HCT116 (cell line): ENCODE measurements at regions not wholly inside any gene's neighbourhood (a gene's known extent, or its start where the extent isn't known, plus 50 kb on each side); places are given as distances from the start of the nearest gene placed in this dataset.

ENCODE experiments used
- ATAC-seq: fragments of 200-7000 bp; cut with Tn5 transposase; 2 replicates; pipeline ENCODE4 v1.9.1; 2020; ENCODE audit warnings: mild to moderate bottlenecking, moderate library complexity
- BruUV-seq: library from RNA; stranded (reverse); fragments of 400-500 nt; replicated peaks from 2 replicates; lab custom pipeline; 2021; lab: Mats Ljungman, UMichigan
- CTCF ChIA-PET: fragments of 300-600 bp; sonication (Branson Sonifier 250); formaldehyde crosslinking; loops from one replicate; lab custom pipeline; 2021; ENCODE audit warnings: antibody characterized with exemption; lab: Charles Lee
- POLR2A ChIA-PET: fragments of 300-600, 350-600 bp; sonication (Branson Sonifier 250); formaldehyde crosslinking; loops from one replicate; lab custom pipeline; 2021; ENCODE audit warnings: antibody characterized with exemption; lab: Charles Lee
- RAD21 ChIA-PET, 2 experiments: fragments of 300-600 bp; sonication (Branson Sonifier 250); formaldehyde crosslinking; loops; one replicate each; lab custom pipeline; 2023; ENCODE audit warnings: low total read pairs in 2 of 2; ENCODE audit not compliant: uncharacterized antibody in 2 of 2, unreplicated experiment in 2 of 2, low non-redundant PET in 1 of 2; lab: Charles Lee
- DNase-seq: peaks from one replicate; pipeline ENCODE4 v3.0.0-alpha.2; 2010; ENCODE audit warnings: low read depth, low spot score
- H2AFZ ChIP-seq: fragments of 200-600 bp; shearing (Covaris generic), sonication (generic); 2 replicates; pipeline ENCODE4 v1.6.1; 2017; ENCODE audit warnings: low read depth, mixed run types, mixed read lengths, antibody characterized with exemption, low read length; ENCODE audit not compliant: poor library complexity, severe bottlenecking
- H3K27ac ChIP-seq: 2 replicates; pipeline ENCODE4 v1.5.1; 2012; ENCODE audit warnings: low read depth, low read length
- H3K27me3 ChIP-seq: fragments of 200-600 bp; sonication (generic); 2 replicates; pipeline ENCODE4 v1.6.1; 2016; ENCODE audit warnings: mixed run types, low read length, mixed read lengths; ENCODE audit not compliant: insufficient read depth
- H3K36me3 ChIP-seq, 2 experiments: fragments of 200-500 bp in 1 of 2; fragments of 200-600 bp in 1 of 2; sonication (Bioruptor generic) in 1 of 2; sonication (generic) in 1 of 2; 2 replicates each; pipeline versions ENCODE4 v1.5.1 to v1.6.1; 2014 to 2016; ENCODE audit warnings: low read length in 2 of 2, inconsistent platforms in 1 of 2, mixed read lengths in 1 of 2, mixed run types in 1 of 2; ENCODE audit not compliant: insufficient read depth in 2 of 2, control insufficient read depth in 1 of 2
- H3K4me1 ChIP-seq, 2 experiments: fragments of 200-600 bp in 1 of 2; sonication (generic) in 1 of 2; 2 replicates each; pipeline versions ENCODE4 v1.5.1 to v1.6.1; 2012 to 2017; ENCODE audit warnings: low read length in 2 of 2, inconsistent platforms in 1 of 2, mild to moderate bottlenecking in 1 of 2, mixed read lengths in 1 of 2, mixed run types in 1 of 2, moderate library complexity in 1 of 2; ENCODE audit not compliant: insufficient read depth in 2 of 2, control insufficient read depth in 1 of 2
- H3K4me2 ChIP-seq: fragments of 200-600 bp; sonication (generic); 2 replicates; pipeline ENCODE4 v1.6.1; 2017; ENCODE audit warnings: mixed run types, low read length, mixed read lengths
- H3K4me3 ChIP-seq, 2 experiments: fragments of 200-600 bp in 1 of 2; sonication (generic) in 1 of 2; replicated peaks in 1 of 2; 2 replicates each; pipeline ENCODE4 v1.5.1; 2011 to 2016; ENCODE audit warnings: low read length in 2 of 2, control low read depth in 1 of 2, low read depth in 1 of 2, mild to moderate bottlenecking in 1 of 2, mixed read lengths in 1 of 2, mixed run types in 1 of 2
- H3K79me2 ChIP-seq: fragments of 200-600 bp; sonication (generic); 2 replicates; pipeline ENCODE4 v1.6.1; 2017; ENCODE audit warnings: mild to moderate bottlenecking, mixed run types, low read length, moderate library complexity, mixed read lengths; ENCODE audit not compliant: insufficient read depth
- H3K9ac ChIP-seq: fragments of 200-600 bp; sonication (generic); 2 replicates; pipeline ENCODE4 v1.6.1; 2016; ENCODE audit warnings: low read length, mixed read lengths
- H3K9me2 ChIP-seq: fragments of 200-600 bp; sonication (generic), shearing (Covaris generic); 2 replicates; pipeline ENCODE4 v1.6.1; 2017; ENCODE audit warnings: mixed run types, mild to moderate bottlenecking, moderate library complexity; ENCODE audit not compliant: insufficient read depth
- H3K9me3 ChIP-seq, 2 experiments: fragments of 200-500 bp in 1 of 2; fragments of 200-600 bp in 1 of 2; sonication (Bioruptor generic) in 1 of 2; sonication (generic) in 1 of 2; 2 replicates each; pipeline ENCODE4 v1.6.1; 2014 to 2017; ENCODE audit warnings: low read length in 2 of 2, mixed read lengths in 2 of 2, inconsistent platforms in 1 of 2, low read depth in 1 of 2, mild to moderate bottlenecking in 1 of 2, mixed run types in 1 of 2, moderate library complexity in 1 of 2; ENCODE audit not compliant: control insufficient read depth in 1 of 2, insufficient read depth in 1 of 2
- H4K20me1 ChIP-seq: fragments of 200-600 bp; sonication (generic), shearing (Covaris generic); 2 replicates; pipeline ENCODE4 v1.6.1; 2017; ENCODE audit warnings: mixed run types, mild to moderate bottlenecking, moderate library complexity; ENCODE audit not compliant: insufficient read depth
- CBX3 ChIP-seq: IDR thresholded peaks from 2 replicates; pipeline ENCODE4 v1.6.1; 2012; ENCODE audit warnings: low read depth
- CTCF ChIP-seq, 3 experiments: fragments of 200-600 bp in 1 of 3; sonication (generic) in 1 of 3; IDR thresholded peaks in 2 of 3; conservative IDR thresholded peaks in 1 of 3; 2 replicates each; pipeline ENCODE4 v1.5.1; 2012 to 2017; ENCODE audit warnings: low read depth in 2 of 3, low read length in 2 of 3, antibody characterized with exemption in 1 of 3, borderline replicate concordance in 1 of 3, control low read depth in 1 of 3, mild to moderate bottlenecking in 1 of 3, mixed read lengths in 1 of 3, mixed run types in 1 of 3, moderate library complexity in 1 of 3; ENCODE audit not compliant: insufficient read depth in 1 of 3
- EGR1 ChIP-seq: IDR thresholded peaks from 2 replicates; pipeline ENCODE4 v1.6.1; 2012; ENCODE audit warnings: low read depth
- ELF1 ChIP-seq: IDR thresholded peaks from 2 replicates; pipeline ENCODE4 v1.6.1; 2012; ENCODE audit warnings: low read depth, borderline replicate concordance
- EZH2 ChIP-seq: fragments of 200-600 bp; sonication (generic); IDR thresholded peaks from 2 replicates; pipeline ENCODE4 v1.6.1; 2017; ENCODE audit warnings: antibody characterized with exemption, mixed run types
- JUND ChIP-seq: IDR thresholded peaks from 2 replicates; pipeline ENCODE4 v1.6.1; 2012
- intact Hi-C: fragments of 100-400 bp; cut with micrococcal nuclease; formaldehyde crosslinking; loops from 2 replicates; pipeline ENCODE4 v1.10.0; 2022
- TF ChIP-seq, protein P1 (sequence below): IDR thresholded peaks from 2 replicates; pipeline ENCODE4 v1.6.1; 2012; ENCODE audit warnings: low read depth
- TF ChIP-seq, protein P2 (sequence below): IDR thresholded peaks from 2 replicates; pipeline ENCODE4 v1.6.1; 2012

GRCh38 chr2:19731515-19731914 lies 170.3 kb downstream of the TTC32 start:
- TF ChIP-seq, protein P1, sequence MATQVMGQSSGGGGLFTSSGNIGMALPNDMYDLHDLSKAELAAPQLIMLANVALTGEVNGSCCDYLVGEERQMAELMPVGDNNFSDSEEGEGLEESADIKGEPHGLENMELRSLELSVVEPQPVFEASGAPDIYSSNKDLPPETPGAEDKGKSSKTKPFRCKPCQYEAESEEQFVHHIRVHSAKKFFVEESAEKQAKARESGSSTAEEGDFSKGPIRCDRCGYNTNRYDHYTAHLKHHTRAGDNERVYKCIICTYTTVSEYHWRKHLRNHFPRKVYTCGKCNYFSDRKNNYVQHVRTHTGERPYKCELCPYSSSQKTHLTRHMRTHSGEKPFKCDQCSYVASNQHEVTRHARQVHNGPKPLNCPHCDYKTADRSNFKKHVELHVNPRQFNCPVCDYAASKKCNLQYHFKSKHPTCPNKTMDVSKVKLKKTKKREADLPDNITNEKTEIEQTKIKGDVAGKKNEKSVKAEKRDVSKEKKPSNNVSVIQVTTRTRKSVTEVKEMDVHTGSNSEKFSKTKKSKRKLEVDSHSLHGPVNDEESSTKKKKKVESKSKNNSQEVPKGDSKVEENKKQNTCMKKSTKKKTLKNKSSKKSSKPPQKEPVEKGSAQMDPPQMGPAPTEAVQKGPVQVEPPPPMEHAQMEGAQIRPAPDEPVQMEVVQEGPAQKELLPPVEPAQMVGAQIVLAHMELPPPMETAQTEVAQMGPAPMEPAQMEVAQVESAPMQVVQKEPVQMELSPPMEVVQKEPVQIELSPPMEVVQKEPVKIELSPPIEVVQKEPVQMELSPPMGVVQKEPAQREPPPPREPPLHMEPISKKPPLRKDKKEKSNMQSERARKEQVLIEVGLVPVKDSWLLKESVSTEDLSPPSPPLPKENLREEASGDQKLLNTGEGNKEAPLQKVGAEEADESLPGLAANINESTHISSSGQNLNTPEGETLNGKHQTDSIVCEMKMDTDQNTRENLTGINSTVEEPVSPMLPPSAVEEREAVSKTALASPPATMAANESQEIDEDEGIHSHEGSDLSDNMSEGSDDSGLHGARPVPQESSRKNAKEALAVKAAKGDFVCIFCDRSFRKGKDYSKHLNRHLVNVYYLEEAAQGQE = no peak
- TF ChIP-seq JUND (no peak), EGR1 (no peak)
- RAD21 ChIA-PET = no interaction called here

DNA sequence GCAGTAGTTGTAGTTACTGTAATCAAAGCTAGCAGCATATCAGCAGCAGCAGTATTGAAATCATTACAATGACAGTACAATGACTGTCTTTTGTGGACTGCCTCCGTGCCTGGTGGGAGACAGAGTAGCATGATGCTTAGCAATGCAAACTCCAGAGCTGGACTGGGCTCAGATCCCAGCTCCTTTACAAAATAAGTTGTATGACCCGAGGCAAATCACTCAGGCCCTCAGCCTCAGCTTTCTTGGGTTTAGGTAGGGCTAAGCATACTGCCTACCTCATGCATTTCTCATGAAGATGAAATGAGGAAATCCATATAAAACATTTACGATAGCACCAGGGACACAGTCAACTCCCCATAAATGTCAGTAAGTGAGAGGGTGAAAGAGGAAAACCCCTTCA lies 170.7 kb downstream of the TTC32 start:
- Histone ChIP-seq H3K36me3 (no peaks in the 10 kb centered on the region), H2AFZ (no peak overlapping the region), H3K9me3 (no peaks in the 10 kb centered on the region), H3K4me2 (no peak overlapping the region), H3K9me2 (no peaks in the 10 kb centered on the region), H3K27me3 (no peaks in the 10 kb centered on the region), H3K4me3 (no peak overlapping the region), H3K4me1 (no peaks in the 10 kb centered on the region), H4K20me1 (no peaks in the 10 kb centered on the region), H3K9ac (no peak overlapping the region), H3K79me2 (no peaks in the 10 kb centered on the region), H3K27ac (no peak overlapping the region)
- DNase-seq (no peak), ATAC-seq (no peak)
- POLR2A ChIA-PET = no interaction called here
- TF ChIP-seq CTCF (IDR thresholded peaks at IDR 0.05 in 2 of 3, conservative IDR thresholded peaks at IDR 0.05 in 1 of 3; ENCODE audit: borderline replicate concordance in 1 of 3, insufficient read depth in 1 of 3, low read depth in 2 of 3, low read length in 2 of 3) (no peak), JUND (no peak), EZH2 (no peak), CBX3 (no peak), ELF1 (no peak)
- TF ChIP-seq, protein P2, sequence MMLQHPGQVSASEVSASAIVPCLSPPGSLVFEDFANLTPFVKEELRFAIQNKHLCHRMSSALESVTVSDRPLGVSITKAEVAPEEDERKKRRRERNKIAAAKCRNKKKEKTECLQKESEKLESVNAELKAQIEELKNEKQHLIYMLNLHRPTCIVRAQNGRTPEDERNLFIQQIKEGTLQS = no peak
- intact Hi-C loops = no loop called here
- RAD21 ChIA-PET = no interaction called here
- CTCF ChIA-PET = no interaction called here
- no TSS peak for BruUV-seq

More at GRCh38 chr2:19731515-19731914, 170.3 kb downstream of the TTC32 start:
- no TSS peak for BruUV-seq
- Histone ChIP-seq H3K27ac (no peak overlapping the region), H3K9ac (no peak overlapping the region), H3K4me2 (no peak overlapping the region), H3K27me3 (no peaks in the 10 kb centered on the region), H3K9me2 (no peaks in the 10 kb centered on the region), H3K4me3 (no peak overlapping the region), H3K36me3 (no peaks in the 10 kb centered on the region), H3K79me2 (no peaks in the 10 kb centered on the region), H3K9me3 (no peaks in the 10 kb centered on the region), H3K4me1 (no peaks in the 10 kb centered on the region), H4K20me1 (no peaks in the 10 kb centered on the region), H2AFZ (no peak overlapping the region)
- DNase-seq = no peak
- intact Hi-C loops = no loop called here
- CTCF ChIA-PET = no interaction called here
- POLR2A ChIA-PET = no interaction called here
- no peak for ATAC-seq
